ENCODE measurements at regions not wholly inside any gene's neighbourhood (a gene's known extent, or its start where the extent isn't known, plus 50 kb on each side); places are given as distances from the start of the nearest gene placed in this dataset.

DNA sequence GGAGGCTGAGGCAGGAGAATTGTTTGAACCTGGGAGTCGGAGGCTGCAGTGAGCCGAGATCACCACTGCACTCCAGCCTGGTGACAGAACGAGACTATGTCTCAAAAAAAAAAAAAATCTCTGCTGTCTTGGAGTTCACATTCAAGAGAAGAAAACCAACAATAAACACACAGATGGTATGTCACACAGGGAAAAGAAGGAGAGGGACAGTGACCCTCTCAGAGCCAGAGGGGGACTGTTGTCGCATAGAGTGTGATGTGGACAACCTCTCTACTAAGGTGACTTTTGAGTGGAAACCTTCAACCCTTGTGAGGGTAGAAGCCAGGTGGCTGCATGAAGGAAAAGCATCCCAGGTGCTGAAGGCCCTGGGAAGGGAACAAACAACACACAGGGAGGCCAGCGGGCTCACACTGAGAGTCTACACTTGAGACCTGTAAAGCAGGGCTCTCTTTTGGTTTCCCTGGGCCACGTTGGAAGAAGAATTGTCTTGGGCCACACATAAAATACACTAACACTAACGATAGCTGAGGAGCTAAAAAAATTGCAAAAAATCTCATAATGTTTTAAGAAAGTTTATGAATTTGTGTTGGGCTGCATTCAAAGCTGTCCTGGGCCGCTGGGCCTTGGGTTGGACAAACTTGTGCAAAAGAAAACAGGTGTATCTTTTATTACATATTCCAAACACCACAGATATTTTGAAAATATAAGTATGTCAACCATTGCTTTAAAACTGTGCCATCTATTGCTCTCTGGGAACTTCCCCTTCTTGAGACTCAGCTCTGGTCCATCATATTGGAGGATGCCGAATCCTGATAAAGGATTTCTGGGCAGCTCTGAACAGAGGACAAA, 136.0 kb downstream of the DDX1 start:
- Histone ChIP-seq H4K20me1 (replicated peaks in 1 of 2; ENCODE audit: control insufficient read depth in 1 of 2, insufficient read depth in 2 of 2, low read length in 2 of 2) (no peaks in the 10 kb centered on the region), H2BK12ac (ENCODE audit: low read depth, low read length) (no peak overlapping the region), H2AK5ac (ENCODE audit: low read depth, low read length) (no peak overlapping the region), H3K23me2 (ENCODE audit: low read depth, low read length) (no peaks in the 10 kb centered on the region), H3K56ac (replicated peaks; ENCODE audit: insufficient read length, low read depth, low read length) (no peak overlapping the region), H3K9ac (replicated peaks in 1 of 4; ENCODE audit: extremely low read depth in 1 of 4, low read depth in 3 of 4, low read length in 3 of 4) (no peak overlapping the region), H4K5ac (ENCODE audit: insufficient read length, low read depth, low read length) (no peak overlapping the region), H3K9me3 (ENCODE audit: insufficient read depth in 2 of 2, low read depth in 1 of 2, low read length in 1 of 2) (no peaks in the 10 kb centered on the region), H2AFZ (ENCODE audit: low read length) (no peak overlapping the region), H3K4ac (replicated peaks; ENCODE audit: insufficient read length, low read depth, low read length) (no peak overlapping the region), H3K14ac (ENCODE audit: insufficient read length) (no peak overlapping the region), H2BK15ac (ENCODE audit: low read length) (no peak overlapping the region), H2BK120ac (replicated peaks; ENCODE audit: low read depth, low read length) (no peak overlapping the region), H2BK5ac (ENCODE audit: low read depth, low read length) (no peak overlapping the region), H3K36me3 (ENCODE audit: control insufficient read depth in 2 of 4, insufficient read depth in 4 of 4, low read length in 3 of 4) (no peaks in the 10 kb centered on the region), H3K4me1 (replicated peaks in 1 of 4; ENCODE audit: control insufficient read depth in 3 of 4, insufficient read depth in 4 of 4, low read length in 3 of 4) (no peaks in the 10 kb centered on the region), H3K18ac (ENCODE audit: extremely low read depth, low read length) (no peak overlapping the region), H3K23ac (ENCODE audit: insufficient read length) (no peak overlapping the region), H3K79me1 (ENCODE audit: low read depth, low read length) (no peaks in the 10 kb centered on the region), H2BK20ac (ENCODE audit: low read length) (no peak overlapping the region), H3K27me3 (replicated peaks in 1 of 4; ENCODE audit: control insufficient read depth in 3 of 4, extremely low read depth in 1 of 4, insufficient read depth in 3 of 4, low read length in 3 of 4) (no peaks in the 10 kb centered on the region), H4K8ac (ENCODE audit: extremely low read depth, insufficient read depth, low read length) (no peak overlapping the region), H3K4me2 (ENCODE audit: insufficient read depth in 1 of 2, low read depth in 2 of 2, low read length in 2 of 2) (no peak overlapping the region), H3K4me3 (ENCODE audit: extremely low read depth in 1 of 4, insufficient read depth in 2 of 4, low read depth in 3 of 4, low read length in 4 of 4) (no peak overlapping the region), H4K91ac (replicated peaks; ENCODE audit: insufficient read length, low read length) (no peak overlapping the region), H3K79me2 (ENCODE audit: control insufficient read depth in 1 of 2, insufficient read depth in 2 of 2, low read length in 2 of 2) (no peaks in the 10 kb centered on the region), H3K27ac (ENCODE audit: low read depth, low read length) (no peak overlapping the region)
- ChIA-PET POLR2A (ENCODE audit: partially characterized antibody) (interaction anchor here (1.0 kb wide), 1 partner anchor 136 kb away, joined by 3 read pairs; the partner anchor contains the start of gene DDX1), CTCF (ENCODE audit: partially characterized antibody) (interaction anchor here (0.6 to 5.7 kb wide), 3 partner anchors 20 to 56 kb away, joined by 3 to 21 read pairs (median 3); no protein-coding TSS in a partner anchor)
- no peak for TF ChIP-seq GTF2F1 (IDR thresholded peaks at IDR 0.05; ENCODE audit: borderline replicate concordance, low read depth, low read length)
- no peak for TF ChIP-seq SAP30 (IDR thresholded peaks at IDR 0.05; ENCODE audit: insufficient read depth, insufficient replicate concordance, low read length)
- TF ChIP-seq SP1 (IDR thresholded peaks at IDR 0.05; ENCODE audit: low read depth, low read length) = no peak
- no peak for TF ChIP-seq MAFK (IDR thresholded peaks at IDR 0.05; ENCODE audit: low read depth, low read length)
- 68% methylated on average over 6 of the region's 9 CpGs; no CpG with 5 or more reads in 1 of the 2 experiments for WGBS, 2 experiments (ENCODE audit: extremely low coverage in 1 of 2, insufficient coverage in 1 of 2, insufficient read length in 1 of 2, insufficient replicate concordance in 2 of 2, low coverage in 1 of 2, low lambda C conversion rate in 2 of 2, missing lambda C conversion rate in 1 of 2)
- FAIRE-seq = no peak
- no peak for DNase-seq (ENCODE audit: low read depth in 1 of 2, low spot score in 2 of 2)
